Calu3 (cell line): ENCODE measurements at regions not wholly inside any gene's neighbourhood (a gene's known extent, or its start where the extent isn't known, plus 50 kb on each side); places are given as distances from the start of the nearest gene placed in this dataset.

Source experiments
- BruUV-seq: library from RNA; stranded (reverse); fragments of 400-500 nt; replicated peaks from 2 replicates; lab custom pipeline; 2021; lab: Mats Ljungman, UMichigan
- CTCF ChIA-PET: fragments of 300-600 bp; sonication (Branson Sonifier 250); formaldehyde crosslinking; loops from one replicate; lab custom pipeline; 2022; ENCODE audit warnings: antibody characterized with exemption; lab: Charles Lee
- DNase-seq: peaks from one replicate; pipeline ENCODE4 v3.0.0; 2022
- H3K27ac Mint-ChIP-seq: one replicate; pipeline ENCODE4 v1.8.0; 2022; ENCODE audit warnings: mixed read lengths; ENCODE audit not compliant: unreplicated experiment
- H3K27me3 Mint-ChIP-seq: one replicate; pipeline ENCODE4 v1.8.0; 2022; ENCODE audit warnings: mixed read lengths; ENCODE audit not compliant: unreplicated experiment
- H3K36me3 Mint-ChIP-seq: one replicate; pipeline ENCODE4 v1.8.0; 2022; ENCODE audit warnings: mild to moderate bottlenecking, moderate library complexity, mixed read lengths; ENCODE audit not compliant: insufficient read depth, unreplicated experiment
- H3K4me1 Mint-ChIP-seq: one replicate; pipeline ENCODE4 v1.8.0; 2022; ENCODE audit warnings: mild to moderate bottlenecking, low read depth, mixed read lengths; ENCODE audit not compliant: unreplicated experiment
- H3K4me3 Mint-ChIP-seq: one replicate; pipeline ENCODE4 v1.8.0; 2022; ENCODE audit warnings: mild to moderate bottlenecking, low read depth, moderate library complexity, mixed read lengths; ENCODE audit not compliant: unreplicated experiment
- H3K9me3 Mint-ChIP-seq: one replicate; pipeline ENCODE4 v1.8.0; 2022; ENCODE audit warnings: low read depth, mixed read lengths; ENCODE audit not compliant: unreplicated experiment
- intact Hi-C: fragments of 100-400 bp; cut with micrococcal nuclease; formaldehyde crosslinking; loops from one replicate; pipeline ENCODE4 v1.10.0; 2022; ENCODE audit not compliant: unreplicated experiment
- TF ChIP-seq, protein P1 (sequence below): fragments of 200-600 bp; IDR thresholded peaks from one replicate; pipeline ENCODE4 v1.8.0; 2022; ENCODE audit warnings: antibody characterized with exemption; ENCODE audit not compliant: unreplicated experiment

DNA sequence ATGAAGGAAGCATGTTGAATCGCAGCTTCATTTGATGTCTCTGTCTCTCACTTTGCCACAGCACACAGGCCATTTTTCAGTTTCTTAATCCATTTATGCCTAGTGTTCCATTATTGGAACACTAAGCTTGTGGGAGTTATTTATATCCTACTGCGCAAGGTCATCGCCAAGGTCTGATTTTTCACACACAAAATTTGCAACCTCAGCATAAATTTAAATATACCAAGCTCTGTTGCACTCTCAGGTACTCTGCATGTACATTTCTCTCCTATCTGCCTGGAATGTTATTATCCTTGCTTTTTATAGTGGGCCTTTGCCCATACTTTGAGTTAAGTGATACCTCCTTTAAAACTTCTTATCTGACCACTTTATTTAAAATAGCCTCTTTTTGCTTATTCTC, 519.2 kb upstream of the TOM1L1 start:
- Mint-ChIP-seq H3K27me3 (no peaks in the 10 kb centered on the region), H3K4me3 (no peak overlapping the region), H3K9me3 (peaks cover 5% of the 10 kb centered on the region), H3K4me1 (no peaks in the 10 kb centered on the region), H3K36me3 (no peaks in the 10 kb centered on the region), H3K27ac (no peak overlapping the region)
- CTCF ChIA-PET = no interaction called here
- DNase-seq = no peak
- intact Hi-C loops = no loop called here
- TF ChIP-seq, protein P1, sequence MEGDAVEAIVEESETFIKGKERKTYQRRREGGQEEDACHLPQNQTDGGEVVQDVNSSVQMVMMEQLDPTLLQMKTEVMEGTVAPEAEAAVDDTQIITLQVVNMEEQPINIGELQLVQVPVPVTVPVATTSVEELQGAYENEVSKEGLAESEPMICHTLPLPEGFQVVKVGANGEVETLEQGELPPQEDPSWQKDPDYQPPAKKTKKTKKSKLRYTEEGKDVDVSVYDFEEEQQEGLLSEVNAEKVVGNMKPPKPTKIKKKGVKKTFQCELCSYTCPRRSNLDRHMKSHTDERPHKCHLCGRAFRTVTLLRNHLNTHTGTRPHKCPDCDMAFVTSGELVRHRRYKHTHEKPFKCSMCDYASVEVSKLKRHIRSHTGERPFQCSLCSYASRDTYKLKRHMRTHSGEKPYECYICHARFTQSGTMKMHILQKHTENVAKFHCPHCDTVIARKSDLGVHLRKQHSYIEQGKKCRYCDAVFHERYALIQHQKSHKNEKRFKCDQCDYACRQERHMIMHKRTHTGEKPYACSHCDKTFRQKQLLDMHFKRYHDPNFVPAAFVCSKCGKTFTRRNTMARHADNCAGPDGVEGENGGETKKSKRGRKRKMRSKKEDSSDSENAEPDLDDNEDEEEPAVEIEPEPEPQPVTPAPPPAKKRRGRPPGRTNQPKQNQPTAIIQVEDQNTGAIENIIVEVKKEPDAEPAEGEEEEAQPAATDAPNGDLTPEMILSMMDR = no peak
- no TSS peak for BruUV-seq

GRCh38 chr17:54404259-54404658, 496.4 kb upstream of the TOM1L1 start:
- CTCF ChIA-PET = no interaction called here
- BruUV-seq = no TSS peak
- DNase-seq = no peak
- Mint-ChIP-seq H3K36me3 (no peaks in the 10 kb centered on the region), H3K4me3 (no peak overlapping the region), H3K9me3 (peaks cover 2% of the 10 kb centered on the region), H3K27ac (no peak overlapping the region), H3K4me1 (no peaks in the 10 kb centered on the region), H3K27me3 (no peaks in the 10 kb centered on the region)
- TF ChIP-seq, protein P1 = no peak
- intact Hi-C loops = no loop called here

GRCh38 chr17:54405826-54406225, 494.8 kb upstream of the TOM1L1 start:
- CTCF ChIA-PET = no interaction called here
- Mint-ChIP-seq H3K27ac (no peak overlapping the region), H3K4me1 (no peaks in the 10 kb centered on the region), H3K9me3 (peaks cover 2% of the 10 kb centered on the region), H3K36me3 (no peaks in the 10 kb centered on the region), H3K4me3 (no peak overlapping the region), H3K27me3 (no peaks in the 10 kb centered on the region)
- TF ChIP-seq, protein P1 = no peak
- DNase-seq = no peak
- BruUV-seq = no TSS peak
- intact Hi-C loops = no loop called here

- Mint-ChIP-seq H3K4me1 (no peaks in the 10 kb centered on the region), H3K27ac (no peak overlapping the region), H3K27me3 (no peaks in the 10 kb centered on the region), H3K36me3 (no peaks in the 10 kb centered on the region), H3K4me3 (no peak overlapping the region), H3K9me3 (peaks cover 2% of the 10 kb centered on the region)
- no peak for DNase-seq
- TF ChIP-seq, protein P1 = no peak
- BruUV-seq = no TSS peak
- CTCF ChIA-PET = no interaction called here
- intact Hi-C loops = no loop called here
Measured at GRCh38 chr17:54408731-54409130, 491.9 kb upstream of the TOM1L1 start.
